Activated CD4-positive, alpha-beta T cell treated with anti-CD3 and anti-CD28 coated beads for 48 hours (primary cell): ENCODE measurements at regions not wholly inside any gene's neighbourhood (a gene's known extent, or its start where the extent isn't known, plus 50 kb on each side); places are given as distances from the start of the nearest gene placed in this dataset.

Experiments used
- DNase-seq: peaks from one replicate; pipeline ENCODE4 v3.0.0-alpha.2; 2020

- no peak for DNase-seq
Measured at GRCh38 chr19:28020619-28021258, 1192.2 kb downstream of the UQCRFS1 start.

- no peak for DNase-seq
Measured at GRCh38 chr19:28019901-28020300, 1193.0 kb downstream of the UQCRFS1 start.

GRCh38 chr19:28019371-28019770 is 1193.6 kb downstream of the UQCRFS1 start:
- DNase-seq = no peak

- DNase-seq = no peak
Measured at GRCh38 chr19:28018499-28018898, 1194.5 kb downstream of the UQCRFS1 start.

GRCh38 chr19:28014615-28015405 is 1198.1 kb downstream of the UQCRFS1 start:
- DNase-seq = no peak

- no peak for DNase-seq
Measured at GRCh38 chr19:28012361-28012760, 1200.6 kb downstream of the UQCRFS1 start.

- no peak for DNase-seq
Measured at GRCh38 chr19:28010656-28011055, 1202.3 kb downstream of the UQCRFS1 start.

GRCh38 chr19:28009696-28010095 is 1203.3 kb downstream of the UQCRFS1 start:
- DNase-seq = no peak

GRCh38 chr19:28008695-28009094 is 1204.3 kb downstream of the UQCRFS1 start:
- DNase-seq = no peak

GRCh38 chr19:28003543-28003942 is 1209.4 kb downstream of the UQCRFS1 start:
- no peak for DNase-seq

- DNase-seq = no peak
Measured at GRCh38 chr19:27997069-27997468, 1215.9 kb downstream of the UQCRFS1 start.

- no peak for DNase-seq
Measured at GRCh38 chr19:27993619-27994570, 1219.1 kb downstream of the UQCRFS1 start.

- no peak for DNase-seq
Measured at GRCh38 chr19:27986299-27986698, 1226.7 kb downstream of the UQCRFS1 start.

GRCh38 chr19:27975419-27976005 is 1237.4 kb downstream of the UQCRFS1 start:
- DNase-seq = no peak

GRCh38 chr19:27974082-27974513 is 1238.9 kb downstream of the UQCRFS1 start:
- DNase-seq = peak; percentile 20

GRCh38 chr19:27972291-27973040 is 1240.5 kb downstream of the UQCRFS1 start:
- DNase-seq = no peak

GRCh38 chr19:27971869-27972268 is 1241.1 kb downstream of the UQCRFS1 start:
- no peak for DNase-seq

- no peak for DNase-seq
Measured at GRCh38 chr19:27971071-27971470, 1241.9 kb downstream of the UQCRFS1 start.

GRCh38 chr19:27966390-27966816 is 1246.5 kb downstream of the UQCRFS1 start:
- no peak for DNase-seq

GRCh38 chr19:27964185-27964584 is 1248.8 kb downstream of the UQCRFS1 start:
- DNase-seq = no peak

- DNase-seq = no peak
Measured at GRCh38 chr19:27962264-27962663, 1250.7 kb downstream of the UQCRFS1 start.
